ENCODE measurements at regions not wholly inside any gene's neighbourhood (a gene's known extent, or its start where the extent isn't known, plus 50 kb on each side); places are given as distances from the start of the nearest gene placed in this dataset.

DNA sequence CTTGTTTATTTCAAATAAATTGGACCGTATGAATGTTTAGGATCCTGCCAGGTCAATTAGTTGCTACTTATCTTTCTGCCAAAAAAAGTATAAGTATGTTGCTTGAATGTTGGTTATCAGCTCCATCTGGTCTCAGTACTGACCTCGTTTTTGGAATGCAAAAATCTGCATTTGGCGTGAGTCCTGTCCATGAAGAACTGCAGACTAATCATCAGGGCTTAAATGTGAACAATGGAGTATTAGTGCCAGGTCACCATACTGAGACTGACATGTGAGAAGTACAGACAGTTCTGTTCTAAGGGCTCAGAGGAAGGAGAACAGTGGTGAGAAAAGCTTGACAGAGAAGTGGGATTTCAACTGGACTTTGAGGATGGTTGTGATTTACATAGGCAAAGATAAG is 393.1 kb upstream of the SLC14A2 start:
- TF ChIP-seq EP300 (IDR thresholded peaks at IDR 0.05) (no peak), POLR2AphosphoS5 (IDR thresholded peaks at IDR 0.05) (no peak), POLR2A (IDR thresholded peaks at IDR 0.05) (no peak), CTCF (IDR thresholded peaks at IDR 0.05) (no peak)
- Histone ChIP-seq H3K27ac (no peak overlapping the region), H3K36me3 (no peaks in the 10 kb centered on the region), H3K27me3 (no peaks in the 10 kb centered on the region), H3K4me3 (no peak overlapping the region), H3K9me3 (no peaks in the 10 kb centered on the region), H3K4me1 (no peaks in the 10 kb centered on the region)
- DNase-seq: no peak
- intact Hi-C loops (cut with DNase I): no loop called here
- 61 to 79% methylated on average over 3 of the region's 3 CpGs for WGBS, 2 donors

- TF ChIP-seq POLR2AphosphoS5 (IDR thresholded peaks at IDR 0.05) (no peak), POLR2A (IDR thresholded peaks at IDR 0.05) (no peak), EP300 (IDR thresholded peaks at IDR 0.05) (no peak), CTCF (IDR thresholded peaks at IDR 0.05) (no peak)
- H3K27me3 ChIP-seq: no peaks in the 10 kb centered on the region
- no peaks in the 10 kb centered on the region for H3K9me3 ChIP-seq
- no peak for DNase-seq
- no peak overlapping the region for H3K27ac ChIP-seq
- WGBS, 2 donors: 95 to 96% methylated on average over 1 of the region's 1 CpG
- H3K36me3 ChIP-seq: no peaks in the 10 kb centered on the region
- peaks cover 0 to 9% (median 3%) of the 10 kb centered on the region in 4 donors for H3K4me1 ChIP-seq
- H3K4me3 ChIP-seq: no peak overlapping the region
- intact Hi-C loops (cut with DNase I): no loop called here
These were observed 388.1 kb upstream of the SLC14A2 start for GRCh38 chr18:45227001-45227742.

- no peaks in the 10 kb centered on the region for H3K9me3 ChIP-seq
- H3K27me3 ChIP-seq: no peaks in the 10 kb centered on the region
- H3K27ac ChIP-seq: no peak overlapping the region
- DNase-seq: no peak
- no peak for TF ChIP-seq POLR2AphosphoS5 (IDR thresholded peaks at IDR 0.05)
- no peak for TF ChIP-seq CTCF (IDR thresholded peaks at IDR 0.05)
- TF ChIP-seq EP300 (IDR thresholded peaks at IDR 0.05): no peak
- no peak for TF ChIP-seq POLR2A (IDR thresholded peaks at IDR 0.05)
- H3K36me3 ChIP-seq: no peaks in the 10 kb centered on the region
- no peak overlapping the region for H3K4me3 ChIP-seq
- 77 to 84% methylated on average over 7 of the region's 7 CpGs for WGBS, 2 donors
- intact Hi-C loops (cut with DNase I): no loop called here
- H3K4me1 ChIP-seq: peaks cover 0 to 9% (median 3%) of the 10 kb centered on the region in 4 donors
These were observed 386.4 kb upstream of the SLC14A2 start for GRCh38 chr18:45228796-45229388.

GRCh38 chr18:45231617-45232016 is 383.7 kb upstream of the SLC14A2 start:
- Histone ChIP-seq H3K36me3 (no peaks in the 10 kb centered on the region), H3K9me3 (no peaks in the 10 kb centered on the region), H3K4me1 (peaks cover 0 to 9% (median 3%) of the 10 kb centered on the region in 4 donors), H3K27me3 (no peaks in the 10 kb centered on the region), H3K27ac (no peak overlapping the region), H3K4me3 (no peak overlapping the region)
- intact Hi-C loops (cut with DNase I): no loop called here
- TF ChIP-seq POLR2A (IDR thresholded peaks at IDR 0.05): no peak
- no peak for TF ChIP-seq CTCF (IDR thresholded peaks at IDR 0.05)
- TF ChIP-seq EP300 (IDR thresholded peaks at IDR 0.05): no peak
- TF ChIP-seq POLR2AphosphoS5 (IDR thresholded peaks at IDR 0.05): no peak
- WGBS, 2 donors: 94 to 95% methylated on average over 1 of the region's 1 CpG
- DNase-seq: no peak
